ENCODE measurements at regions not wholly inside any gene's neighbourhood (a gene's known extent, or its start where the extent isn't known, plus 50 kb on each side); places are given as distances from the start of the nearest gene placed in this dataset.

DNA sequence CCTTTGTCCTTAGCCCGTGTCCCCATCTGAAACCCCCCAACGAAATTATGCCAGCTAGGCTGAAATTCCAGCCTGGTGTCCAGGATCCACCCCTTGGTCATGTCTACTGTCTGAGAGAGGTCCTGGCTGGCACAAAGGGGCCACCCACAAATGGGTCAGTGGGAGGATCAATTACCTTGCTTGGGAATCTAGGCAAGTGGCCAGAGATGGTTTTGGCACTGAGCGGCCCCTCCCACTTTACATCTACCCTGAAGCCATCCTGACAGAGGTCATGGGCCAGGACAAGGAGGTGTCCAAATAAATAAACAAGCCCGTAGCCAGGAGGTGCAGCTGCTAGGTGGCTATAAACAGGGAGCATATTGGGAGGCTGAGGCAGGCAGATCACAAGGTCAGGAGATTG lies 311.5 kb downstream of the MN1 start:
- no peak for DNase-seq

DNA sequence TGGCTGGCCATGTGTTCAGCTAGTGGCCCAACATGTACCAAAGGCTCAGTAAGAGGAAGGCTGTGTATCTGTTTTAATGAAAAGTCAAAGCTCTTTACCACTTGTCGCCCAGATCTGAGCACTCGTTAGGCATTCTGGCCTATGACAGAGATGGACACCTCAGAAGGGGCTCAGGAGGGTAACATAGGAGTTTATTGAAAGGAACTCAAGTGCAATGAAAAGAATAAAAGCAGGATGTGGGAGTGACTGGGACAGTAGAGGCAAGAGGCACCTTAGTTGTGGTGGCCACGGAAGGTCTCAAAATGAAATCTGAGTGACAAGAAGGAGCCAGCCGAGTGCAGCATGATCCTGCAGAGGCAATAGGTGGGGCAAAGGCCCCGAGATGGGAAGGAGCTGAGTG lies 309.7 kb downstream of the MN1 start:
- no peak for DNase-seq

DNA sequence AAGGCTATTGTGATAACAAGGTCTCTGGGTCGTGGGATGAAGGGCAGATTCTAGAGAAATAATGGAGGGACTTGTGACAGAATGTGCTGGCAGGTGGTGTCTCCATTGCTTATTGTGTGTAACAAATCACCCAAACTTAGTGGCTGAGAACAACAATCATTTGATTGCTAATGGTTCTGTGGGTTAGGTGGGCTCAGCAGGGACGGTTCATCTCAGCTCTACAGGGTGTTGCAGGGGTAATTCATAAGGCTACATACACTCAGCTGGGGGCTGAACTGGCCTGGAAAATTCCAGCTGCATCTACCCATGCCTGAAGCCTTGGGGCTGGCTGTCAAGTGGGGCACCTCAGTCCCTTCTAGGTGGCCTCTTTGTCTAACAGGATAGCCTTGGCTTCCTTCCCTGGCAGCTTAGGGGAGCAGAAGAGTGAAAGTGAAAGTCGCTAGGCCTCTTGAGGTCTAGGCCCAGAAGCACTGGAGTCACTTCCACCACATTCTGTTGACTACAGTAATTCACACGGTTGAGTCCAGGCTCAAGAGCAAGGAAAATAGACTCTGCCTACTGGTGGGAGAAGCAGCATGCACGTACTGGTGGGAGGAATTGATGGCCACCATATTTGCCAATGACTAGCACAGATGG lies 308.9 kb downstream of the MN1 start:
- no peak for DNase-seq

DNA sequence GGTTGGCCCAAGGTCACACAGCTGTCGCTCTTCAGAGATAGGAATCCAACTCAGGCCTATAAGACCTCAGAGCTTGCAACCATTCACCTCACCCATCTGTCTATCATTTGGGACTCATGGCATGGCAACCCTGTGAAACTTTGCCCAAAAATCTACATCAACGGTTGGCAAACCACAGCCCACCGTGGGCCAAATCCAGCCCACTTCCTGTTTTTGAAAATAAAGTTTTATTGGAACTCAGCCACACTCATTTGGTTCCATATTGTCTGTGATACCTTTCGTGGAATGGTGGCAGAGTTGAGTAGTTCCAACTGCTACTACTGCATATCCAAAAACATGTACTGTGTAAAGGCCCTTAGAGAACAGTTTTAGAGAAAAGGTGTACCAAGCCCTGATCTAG lies 307.8 kb downstream of the MN1 start:
- no peak for DNase-seq

DNA sequence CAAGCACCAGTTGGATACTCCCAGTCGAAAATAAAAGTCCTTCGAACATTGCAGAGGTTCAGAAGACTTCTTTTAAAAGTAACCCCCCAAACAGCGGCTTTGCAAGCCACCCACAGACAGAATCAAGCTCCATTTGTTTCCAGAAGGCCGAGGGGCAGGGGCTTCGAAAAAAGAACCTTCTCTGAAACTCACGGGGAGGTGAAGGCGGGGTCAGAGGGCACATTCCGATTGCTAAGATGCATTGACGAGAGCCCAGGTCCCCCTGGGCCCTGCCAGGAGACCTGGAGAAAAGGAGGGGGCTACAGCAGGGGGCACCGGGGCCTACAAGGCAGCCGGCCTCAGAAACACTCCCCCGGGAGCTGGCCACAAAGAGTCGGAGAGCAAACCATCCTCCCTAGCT lies 306.8 kb downstream of the MN1 start:
- no peak for DNase-seq

DNA sequence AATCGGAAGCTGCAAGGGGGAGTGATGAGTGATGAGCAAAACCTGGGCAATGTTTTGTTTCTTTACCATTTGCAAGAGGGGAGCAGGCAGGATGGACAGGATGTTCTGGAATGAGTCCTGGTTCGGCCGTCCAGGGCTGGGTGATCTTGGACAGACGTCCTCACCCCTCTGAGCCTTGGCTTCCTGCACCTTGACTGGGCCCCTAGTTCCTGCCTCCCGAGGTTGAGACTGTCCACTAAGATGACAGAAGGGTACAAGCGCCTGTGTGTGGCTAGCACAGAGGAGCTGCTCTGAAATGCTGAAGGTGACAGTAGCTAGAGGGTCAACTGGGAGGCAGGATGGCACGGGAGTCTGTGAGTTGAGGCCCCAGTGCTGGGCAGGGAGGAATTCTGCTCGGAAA lies 306.2 kb downstream of the MN1 start:
- DNase-seq: no peak

DNA sequence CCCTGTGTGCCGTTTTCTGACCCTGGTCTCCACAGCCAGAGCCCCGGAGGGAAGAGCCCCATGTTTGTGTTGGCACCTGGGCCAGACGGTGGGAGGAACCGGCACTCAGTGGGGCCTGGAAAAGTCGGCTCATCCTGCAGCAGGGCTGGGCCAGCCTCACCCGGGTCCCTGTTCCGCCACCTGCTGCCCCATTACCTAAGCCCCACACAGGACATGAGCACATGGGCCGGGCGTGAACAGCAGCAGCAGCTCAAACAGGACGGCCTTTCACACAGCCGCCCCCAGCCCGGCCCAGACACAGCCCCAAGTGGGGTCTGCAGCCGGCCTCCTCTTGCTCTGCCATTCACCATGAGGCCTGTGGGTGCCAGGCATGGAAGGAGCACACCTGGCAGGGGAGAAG lies 302.4 kb downstream of the MN1 start:
- no peak for DNase-seq

DNA sequence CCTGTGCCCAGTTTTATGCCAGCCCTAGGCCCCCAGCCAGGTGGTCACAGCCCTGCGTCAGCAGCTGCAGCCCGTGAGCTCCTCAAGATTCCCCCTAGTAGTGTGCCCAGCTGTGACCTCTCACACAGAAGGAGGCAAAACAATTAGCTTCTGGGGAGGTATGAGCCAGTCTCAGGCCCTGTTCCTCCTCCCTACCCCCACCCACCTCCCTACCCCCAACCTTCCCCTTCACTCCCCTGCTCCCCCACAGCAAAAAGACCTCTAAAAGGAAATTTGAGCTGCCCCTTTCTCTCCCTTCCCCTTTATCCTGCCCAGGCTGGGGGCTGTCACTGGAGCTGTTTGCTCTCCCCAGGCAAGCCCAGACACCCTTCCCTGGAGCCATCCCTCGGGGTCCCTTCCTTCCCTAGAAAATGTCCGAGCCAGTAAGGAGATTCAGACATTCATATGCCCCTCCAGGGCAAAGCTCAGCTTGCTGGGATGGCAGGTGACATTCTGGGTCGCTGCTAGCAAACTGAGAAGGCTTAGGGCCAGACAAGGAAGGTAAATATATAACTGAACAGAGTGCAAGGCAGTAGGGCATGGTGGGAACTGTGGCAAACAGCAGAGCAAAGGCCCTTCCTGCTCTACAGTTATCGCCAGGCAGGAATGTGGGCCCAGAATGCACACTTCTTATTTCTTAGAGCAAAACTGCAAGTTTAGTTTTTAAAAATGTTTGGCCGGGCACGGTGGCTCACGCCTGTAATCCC lies 300.2 kb downstream of the MN1 start:
- DNase-seq: no peak

DNA sequence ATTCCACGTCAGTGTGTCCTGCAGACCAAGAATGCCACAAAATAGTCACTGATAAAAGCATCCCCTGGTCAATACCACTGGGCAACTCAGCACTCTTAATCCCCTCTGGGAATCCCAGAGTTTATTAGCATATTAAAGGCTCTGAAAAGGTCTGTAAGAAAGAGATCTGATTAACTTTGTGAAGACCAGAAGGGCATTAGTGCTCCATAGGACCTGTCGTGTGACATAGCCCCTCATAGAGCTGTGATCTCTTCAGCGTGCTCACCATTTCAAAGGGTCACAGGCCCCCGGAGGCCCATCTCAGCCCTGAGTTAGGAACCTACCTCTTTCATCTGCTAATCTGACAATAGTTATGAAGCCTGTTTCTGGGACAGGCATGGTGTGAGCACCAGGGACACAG lies 299.2 kb downstream of the MN1 start:
- DNase-seq: no peak

DNA sequence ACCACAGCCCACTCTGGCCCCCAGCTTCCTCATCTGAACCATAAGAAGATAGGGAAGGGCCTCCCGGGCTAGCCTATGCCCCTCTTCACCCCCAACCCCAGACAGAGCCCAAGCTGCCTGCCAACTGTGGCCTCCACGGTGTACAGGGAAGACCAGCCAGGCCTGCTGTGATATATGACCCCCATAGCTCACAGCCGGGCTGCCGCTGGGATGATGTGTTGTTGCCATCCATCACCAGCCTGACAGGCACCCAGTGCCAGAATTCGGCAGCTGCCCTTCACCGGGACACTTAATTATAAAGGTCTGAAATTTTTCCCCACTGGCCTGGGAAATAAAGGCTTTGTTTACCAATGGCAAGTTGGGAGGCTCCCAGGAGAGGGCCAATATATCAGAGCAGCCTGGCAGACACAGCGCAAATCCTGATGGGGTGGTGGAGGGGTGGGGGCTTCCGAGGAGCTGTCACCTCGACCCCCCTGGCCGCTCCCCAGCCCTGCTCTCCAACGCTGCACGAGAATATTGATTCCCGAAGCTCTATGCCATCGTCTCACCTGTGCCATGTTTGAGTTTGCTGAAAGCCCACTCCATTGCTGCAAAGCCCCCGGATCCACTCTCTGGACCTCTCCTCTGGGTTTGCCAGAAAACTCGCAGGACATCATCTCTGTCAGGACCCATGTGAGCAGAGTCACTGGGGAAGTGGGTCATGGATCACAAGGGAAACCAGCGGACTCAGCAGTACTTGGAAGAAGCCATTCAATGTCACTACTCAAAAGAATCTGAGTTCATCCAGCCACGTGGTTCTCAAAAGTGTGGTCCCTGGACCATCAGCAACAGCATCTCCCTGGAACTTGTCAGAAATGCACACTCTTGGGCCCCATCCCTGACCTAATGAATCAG lies 296.9 kb downstream of the MN1 start:
- DNase-seq: no peak

DNA sequence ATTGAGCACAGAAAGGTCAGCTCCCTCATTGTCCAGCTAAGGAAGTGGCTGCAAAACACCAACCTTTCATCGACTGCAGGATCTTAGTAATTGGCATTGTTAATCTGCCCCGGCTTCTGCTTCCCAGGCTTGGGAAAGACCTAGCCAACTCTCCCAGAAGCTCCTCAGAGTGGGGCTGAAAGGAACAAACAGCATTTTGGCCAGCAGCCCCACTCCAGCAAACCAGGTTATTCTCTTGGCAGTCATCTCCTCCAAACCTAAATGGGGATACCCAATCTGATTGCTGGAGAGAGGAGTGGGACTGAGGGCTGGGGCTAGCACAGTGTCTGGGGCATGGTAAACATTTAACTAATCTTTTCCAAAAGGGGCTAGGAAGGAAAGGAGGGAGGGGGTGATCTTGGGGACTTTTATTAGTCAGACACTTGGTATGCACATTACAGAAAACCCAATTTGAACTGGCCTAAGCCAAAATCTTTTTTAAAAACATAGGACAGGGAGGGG lies 294.4 kb downstream of the MN1 start:
- DNase-seq: no peak

DNA sequence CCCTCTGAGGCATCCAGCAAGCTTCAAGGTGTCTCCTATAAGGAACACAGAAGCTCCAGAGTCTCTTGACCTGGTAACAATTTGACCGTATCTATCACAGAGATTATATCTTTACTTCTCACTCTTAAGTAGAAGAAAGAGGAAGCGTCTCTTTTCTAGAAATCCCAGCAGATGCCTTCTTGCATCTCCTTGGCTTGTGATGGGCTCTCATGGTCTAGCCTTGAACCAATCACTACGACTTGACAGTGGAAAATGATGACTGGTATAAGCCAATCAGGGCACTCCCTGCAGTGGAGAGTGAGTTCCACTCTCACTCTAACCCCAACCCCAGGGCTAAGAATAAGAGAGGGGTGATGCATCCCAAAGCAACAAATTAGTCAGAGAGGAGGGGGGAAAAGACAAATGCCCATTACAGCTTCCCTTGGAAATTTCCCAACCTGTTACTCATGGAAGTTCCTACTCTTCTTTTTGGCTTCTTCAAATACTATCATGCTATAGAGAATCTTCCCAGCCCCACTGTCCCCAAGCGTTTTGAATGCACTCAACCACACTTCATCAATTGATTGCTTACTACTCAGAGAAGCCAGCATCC lies 293.5 kb downstream of the MN1 start:
- no peak for DNase-seq

DNA sequence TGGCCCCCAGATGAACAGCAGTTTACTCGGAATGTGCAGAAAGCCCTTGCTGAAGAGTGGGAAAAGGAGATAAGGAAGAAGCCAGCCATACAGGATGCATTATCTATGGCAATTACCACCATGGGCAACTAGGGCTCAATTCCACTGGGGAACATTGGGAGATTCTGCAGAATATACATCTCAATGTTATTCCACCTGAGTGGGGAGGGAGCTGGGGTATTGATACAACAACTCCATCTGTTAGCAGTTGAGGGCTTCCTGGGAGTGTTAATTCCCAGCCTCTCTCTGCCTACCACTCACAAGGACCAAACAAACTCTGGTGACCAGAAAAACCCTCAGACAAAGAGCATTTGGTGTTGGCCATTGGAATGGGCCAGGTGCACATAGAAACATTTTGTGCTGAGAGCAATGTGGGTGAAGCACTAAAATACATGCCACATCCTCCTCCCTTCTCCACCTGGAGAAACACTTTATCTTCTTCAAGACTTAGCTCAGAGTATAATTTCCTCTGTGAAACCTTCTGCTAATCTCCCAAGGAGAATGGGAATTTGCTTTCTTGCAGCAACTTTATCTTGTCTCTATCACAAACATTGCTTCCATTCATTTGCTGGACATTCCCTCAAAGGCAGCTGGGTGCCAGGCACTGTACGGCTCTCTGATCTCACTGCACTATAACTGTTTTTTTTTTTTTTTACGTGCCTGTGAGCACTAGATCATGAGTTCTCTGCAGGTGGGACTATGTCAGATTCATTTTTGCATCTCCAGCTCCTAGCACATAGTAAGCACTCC lies 292.2 kb downstream of the MN1 start:
- no peak for DNase-seq

DNA sequence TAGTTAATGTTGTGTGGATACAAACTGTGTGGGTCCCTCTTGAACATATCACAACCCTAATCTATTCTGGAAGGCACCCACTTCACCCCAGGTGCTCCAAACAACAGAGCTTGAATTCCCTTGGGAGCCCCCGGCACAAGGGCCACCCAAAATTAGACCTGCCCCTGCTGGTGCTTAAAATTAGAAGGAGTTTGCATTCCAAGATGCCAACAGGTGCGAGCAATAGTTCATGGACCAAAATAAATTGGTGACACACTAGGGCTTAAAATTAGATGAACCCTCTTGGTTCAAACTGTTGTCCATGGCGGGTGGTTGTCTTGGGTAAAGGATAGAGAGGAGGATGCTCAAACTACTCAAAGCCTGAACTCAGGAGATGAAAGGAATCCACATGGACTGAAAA lies 291.5 kb downstream of the MN1 start:
- no peak for DNase-seq

DNA sequence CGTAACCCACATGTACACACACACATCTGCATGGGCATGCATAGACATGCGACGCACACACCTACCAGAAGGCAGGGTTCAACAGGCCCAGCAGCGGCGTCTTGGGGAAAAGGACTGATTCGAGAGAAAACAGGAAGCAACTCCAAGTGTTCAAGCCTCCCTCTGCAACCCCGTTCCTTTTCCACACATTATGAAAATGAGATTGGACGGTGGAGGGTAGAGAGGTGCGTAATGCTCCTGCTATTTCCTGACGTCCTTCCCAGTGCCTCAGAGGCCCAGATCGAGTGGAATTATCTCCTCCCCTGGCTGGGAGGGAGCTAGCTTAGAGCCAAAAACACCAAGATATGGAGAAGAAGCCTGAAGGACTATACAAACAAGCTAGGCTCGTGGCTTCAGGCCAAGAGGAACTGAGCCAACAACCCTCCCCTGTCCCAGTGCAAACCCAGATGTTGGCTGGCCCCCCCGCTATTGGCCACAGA lies 289.2 kb downstream of the MN1 start:
- DNase-seq: no peak

DNA sequence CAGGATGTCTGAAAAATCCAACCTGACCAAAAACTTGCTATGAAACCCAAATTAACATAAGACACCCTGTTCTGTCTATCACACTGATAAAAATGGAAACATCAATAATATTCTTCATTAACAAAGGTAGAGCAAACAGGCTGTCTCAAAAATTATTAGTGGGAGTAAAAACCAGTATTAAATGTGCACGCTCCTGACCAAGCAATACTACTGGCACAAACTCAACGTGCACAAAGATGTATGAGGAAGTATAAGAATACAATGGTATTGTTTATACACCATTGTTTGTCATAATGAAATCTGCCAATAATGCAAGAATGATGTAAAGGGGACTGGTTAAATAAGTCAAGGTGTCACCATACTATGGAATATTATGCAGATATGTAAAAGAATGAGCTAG lies 288.5 kb downstream of the MN1 start:
- no peak for DNase-seq

DNA sequence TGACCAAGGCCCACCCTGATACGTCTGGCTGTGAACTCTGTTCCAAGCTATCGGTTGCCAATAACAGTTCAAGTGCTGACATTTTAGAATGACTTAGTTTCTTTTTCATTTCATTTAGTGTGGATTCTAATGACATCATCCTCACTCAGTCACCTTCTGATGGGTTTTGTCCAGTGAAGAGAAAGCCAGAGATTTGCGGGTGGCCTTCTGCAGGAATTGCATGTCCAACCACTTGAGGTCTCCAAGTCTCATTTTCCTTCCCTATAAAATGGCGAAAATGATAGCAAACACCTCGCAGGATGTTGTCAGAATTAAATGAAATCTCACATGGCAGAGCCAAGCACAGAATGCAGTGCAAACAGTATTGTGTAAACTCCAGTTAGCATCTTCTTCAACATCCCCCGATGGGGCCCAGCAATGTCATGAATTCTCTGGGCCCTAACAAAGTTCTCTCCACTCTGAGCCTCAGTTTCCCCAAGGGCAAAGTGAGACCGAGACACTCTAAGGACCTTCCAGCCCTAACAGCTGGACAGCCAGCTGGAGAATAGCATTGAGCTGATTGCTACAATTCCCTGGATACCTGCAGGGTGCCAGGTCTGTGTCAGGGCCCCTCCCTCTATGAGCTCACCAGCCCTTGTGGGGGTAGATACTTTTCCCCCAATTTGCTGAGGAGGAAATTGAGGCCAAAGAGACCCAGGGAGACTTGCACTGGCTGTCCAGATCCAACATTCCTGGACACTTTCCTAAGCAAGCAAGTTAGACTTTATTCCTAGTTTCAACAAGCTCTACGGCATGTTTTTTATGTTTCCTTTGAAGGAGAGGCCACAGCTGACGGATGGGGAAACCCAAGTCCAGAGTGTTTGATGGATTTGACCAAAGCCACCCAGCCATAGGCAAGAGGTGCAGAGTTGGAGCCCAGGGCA lies 286.7 kb downstream of the MN1 start:
- DNase-seq: no peak

DNA sequence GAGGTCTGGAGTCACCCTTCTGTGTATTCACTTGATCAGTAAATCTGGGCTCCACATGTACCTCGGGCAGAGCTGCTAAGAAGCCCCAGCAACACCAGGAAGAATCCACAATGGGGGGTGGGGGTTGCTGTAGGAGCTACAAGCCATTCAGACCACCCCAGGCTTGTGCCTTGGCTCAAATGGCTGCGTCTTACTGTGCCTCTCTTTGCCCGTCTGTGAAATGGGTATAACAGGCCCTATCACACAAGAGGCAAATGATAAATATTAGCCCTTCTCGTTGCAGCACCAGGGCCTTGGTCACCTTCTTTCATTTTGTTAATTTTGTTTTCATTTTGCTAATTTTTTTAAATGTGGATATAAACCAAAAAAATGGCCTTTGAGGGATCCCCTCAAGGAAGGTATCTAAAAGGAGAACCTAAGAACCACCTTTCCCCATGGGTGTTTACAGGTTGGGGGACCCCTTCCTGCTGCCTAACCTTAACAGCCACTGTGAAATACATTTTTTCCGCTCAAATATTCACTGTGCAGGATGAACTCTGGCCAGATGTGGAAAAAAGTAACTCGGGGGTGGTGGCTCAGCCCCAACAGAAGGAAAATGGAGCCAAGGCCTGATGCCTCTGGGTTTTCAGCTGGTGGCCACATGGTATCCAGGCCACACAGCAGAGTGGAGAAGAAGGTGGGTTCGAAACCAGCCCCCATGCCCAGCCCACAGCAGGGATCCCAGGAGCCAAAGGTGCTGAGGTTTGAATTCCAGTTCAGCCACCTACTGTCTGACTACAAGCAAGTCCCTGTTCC lies 284.0 kb downstream of the MN1 start:
- no peak for DNase-seq

DNA sequence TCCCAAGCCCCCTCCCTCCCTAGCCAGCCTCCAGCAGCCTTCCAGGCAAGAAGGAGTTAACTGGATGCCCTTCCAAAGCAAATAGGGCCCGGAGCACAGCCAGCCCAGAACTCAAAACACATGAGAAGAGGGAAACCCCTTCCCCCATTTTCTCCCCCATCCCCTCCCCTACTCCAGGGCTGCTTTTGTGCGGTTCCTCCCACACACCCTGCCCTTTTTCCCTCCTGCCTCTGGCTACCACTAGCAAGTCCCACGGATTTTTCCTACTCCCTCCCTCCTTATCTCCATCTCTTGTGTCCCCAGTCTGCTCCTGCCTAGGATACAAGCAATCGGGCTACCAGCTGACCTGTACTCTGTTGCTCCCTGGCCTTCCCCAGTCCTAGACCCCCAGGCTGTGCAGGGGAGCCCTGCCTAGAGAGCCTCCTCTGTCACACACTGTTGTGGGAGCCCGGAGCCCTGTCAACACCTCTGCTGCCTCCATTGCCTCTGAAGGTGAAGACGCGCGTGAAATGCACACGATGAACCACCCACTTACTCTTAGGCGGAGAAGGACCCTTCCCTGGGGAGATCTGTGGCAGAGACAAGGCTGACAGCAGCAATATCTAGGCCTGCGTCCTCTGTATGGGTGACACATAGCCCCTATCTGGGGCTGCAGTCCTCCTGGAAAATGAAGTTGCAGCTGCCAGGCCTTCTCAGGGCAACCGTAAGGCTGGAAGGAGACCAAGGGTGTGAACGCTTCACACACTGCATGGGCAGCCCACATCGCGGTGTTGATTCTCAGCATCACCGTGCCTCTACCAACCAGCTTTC lies 282.8 kb downstream of the MN1 start:
- DNase-seq: no peak
